ENCODE measurements at regions not wholly inside any gene's neighbourhood (a gene's known extent, or its start where the extent isn't known, plus 50 kb on each side); places are given as distances from the start of the nearest gene placed in this dataset.

GRCh38 chr4:41874398-41874797 is 60.8 kb upstream of the TMEM33 start:
- no peaks in the 10 kb centered on the region for H3K27me3 ChIP-seq (ENCODE audit: insufficient read depth, low read length)
- H2AFZ ChIP-seq (ENCODE audit: low read depth, low read length, poor library complexity, severe bottlenecking), result no peak overlapping the region
- no peak overlapping the region for H3K27ac ChIP-seq (ENCODE audit: low read depth, low read length)
- BruUV-seq (replicated peaks), result no TSS peak
- no peaks in the 10 kb centered on the region for H3K36me3 ChIP-seq (ENCODE audit: control insufficient read depth in 1 of 2, insufficient read depth in 2 of 2, low read length in 2 of 2)
- RAD21 ChIA-PET (ENCODE audit: low non-redundant PET in 1 of 2, low total read pairs in 2 of 2, uncharacterized antibody in 2 of 2, unreplicated experiment in 2 of 2), result no interaction called here
- no peak overlapping the region for H3K4me2 ChIP-seq (ENCODE audit: low read length)
- TF ChIP-seq ZNF274 (IDR thresholded peaks at IDR 0.05; ENCODE audit: low read depth, low read length) (no peak), POLR2AphosphoS5 (IDR thresholded peaks at IDR 0.05; ENCODE audit: low read depth, low read length) (no peak), ZFX (IDR thresholded peaks at IDR 0.05) (no peak), MAX (IDR thresholded peaks at IDR 0.05) (no peak), EGR1 (IDR thresholded peaks at IDR 0.05; ENCODE audit: low read depth) (no peak), JUND (IDR thresholded peaks at IDR 0.05) (no peak), CBX3 (IDR thresholded peaks at IDR 0.05; ENCODE audit: low read depth) (no peak), EZH2phosphoT487 (IDR thresholded peaks at IDR 0.05; ENCODE audit: borderline replicate concordance) (no peak), ZBTB33 (IDR thresholded peaks at IDR 0.05; ENCODE audit: extremely low read depth, insufficient replicate concordance, low read length) (no peak), SP1 (IDR thresholded peaks at IDR 0.05; ENCODE audit: low read depth) (no peak)
- TF ChIP-seq, protein P1, sequence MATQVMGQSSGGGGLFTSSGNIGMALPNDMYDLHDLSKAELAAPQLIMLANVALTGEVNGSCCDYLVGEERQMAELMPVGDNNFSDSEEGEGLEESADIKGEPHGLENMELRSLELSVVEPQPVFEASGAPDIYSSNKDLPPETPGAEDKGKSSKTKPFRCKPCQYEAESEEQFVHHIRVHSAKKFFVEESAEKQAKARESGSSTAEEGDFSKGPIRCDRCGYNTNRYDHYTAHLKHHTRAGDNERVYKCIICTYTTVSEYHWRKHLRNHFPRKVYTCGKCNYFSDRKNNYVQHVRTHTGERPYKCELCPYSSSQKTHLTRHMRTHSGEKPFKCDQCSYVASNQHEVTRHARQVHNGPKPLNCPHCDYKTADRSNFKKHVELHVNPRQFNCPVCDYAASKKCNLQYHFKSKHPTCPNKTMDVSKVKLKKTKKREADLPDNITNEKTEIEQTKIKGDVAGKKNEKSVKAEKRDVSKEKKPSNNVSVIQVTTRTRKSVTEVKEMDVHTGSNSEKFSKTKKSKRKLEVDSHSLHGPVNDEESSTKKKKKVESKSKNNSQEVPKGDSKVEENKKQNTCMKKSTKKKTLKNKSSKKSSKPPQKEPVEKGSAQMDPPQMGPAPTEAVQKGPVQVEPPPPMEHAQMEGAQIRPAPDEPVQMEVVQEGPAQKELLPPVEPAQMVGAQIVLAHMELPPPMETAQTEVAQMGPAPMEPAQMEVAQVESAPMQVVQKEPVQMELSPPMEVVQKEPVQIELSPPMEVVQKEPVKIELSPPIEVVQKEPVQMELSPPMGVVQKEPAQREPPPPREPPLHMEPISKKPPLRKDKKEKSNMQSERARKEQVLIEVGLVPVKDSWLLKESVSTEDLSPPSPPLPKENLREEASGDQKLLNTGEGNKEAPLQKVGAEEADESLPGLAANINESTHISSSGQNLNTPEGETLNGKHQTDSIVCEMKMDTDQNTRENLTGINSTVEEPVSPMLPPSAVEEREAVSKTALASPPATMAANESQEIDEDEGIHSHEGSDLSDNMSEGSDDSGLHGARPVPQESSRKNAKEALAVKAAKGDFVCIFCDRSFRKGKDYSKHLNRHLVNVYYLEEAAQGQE (IDR thresholded peaks at IDR 0.05; ENCODE audit: low read depth), result no peak
- ATAC-seq, result no peak
- no peaks in the 10 kb centered on the region for H3K9me2 ChIP-seq (ENCODE audit: insufficient read depth)
- H3K9ac ChIP-seq (ENCODE audit: low read length), result no peak overlapping the region
- intact Hi-C loops (cut with micrococcal nuclease), result no loop called here
- no peak overlapping the region for H3K4me3 ChIP-seq (replicated peaks in 1 of 2; ENCODE audit: low read depth in 1 of 2, low read length in 2 of 2)
- no peaks in the 10 kb centered on the region for H3K9me3 ChIP-seq (ENCODE audit: control insufficient read depth in 1 of 2, insufficient read depth in 1 of 2, low read depth in 1 of 2, low read length in 2 of 2)
- DNase-seq (ENCODE audit: low read depth, low spot score), result no peak
- POLR2A ChIA-PET, result no interaction called here
- no peaks in the 10 kb centered on the region for H3K79me2 ChIP-seq (ENCODE audit: insufficient read depth, low read length)
- no peaks in the 10 kb centered on the region for H3K4me1 ChIP-seq (ENCODE audit: control insufficient read depth in 1 of 2, insufficient read depth in 2 of 2, low read length in 2 of 2)
- CTCF ChIA-PET, result no interaction called here
- H4K20me1 ChIP-seq (ENCODE audit: insufficient read depth), result no peaks in the 10 kb centered on the region

All from HCT116 (cell line).